Neutrophil (primary cell): ENCODE measurements at regions not wholly inside any gene's neighbourhood (a gene's known extent, or its start where the extent isn't known, plus 50 kb on each side); places are given as distances from the start of the nearest gene placed in this dataset.

Source experiments
- H3K27ac ChIP-seq: fragments of 200-600 bp; sonication (generic); 2 replicates; pipeline ENCODE4 v1.5.1; 2016; ENCODE audit warnings: mild to moderate bottlenecking, moderate library complexity
- H3K27me3 ChIP-seq: fragments of 200-600 bp; sonication (generic); 2 replicates; pipeline ENCODE4 v1.6.0; 2016; ENCODE audit warnings: mild to moderate bottlenecking
- H3K36me3 ChIP-seq: fragments of 200-600 bp; sonication (generic); 2 replicates; pipeline ENCODE4 v1.5.1; 2017
- H3K4me1 ChIP-seq, 2 experiments: fragments of 200-600 bp in 1 of 2; sonication (generic) in 1 of 2; 1 replicate in 1 of 2; 2 replicates in 1 of 2; pipeline versions ENCODE4 v1.5.1 to v1.6.1; 2013 to 2016; ENCODE audit warnings: low read depth in 1 of 2, low read length in 1 of 2, mild to moderate bottlenecking in 1 of 2, moderate library complexity in 1 of 2; ENCODE audit not compliant: control insufficient read depth in 1 of 2, insufficient read depth in 1 of 2
- H3K4me3 ChIP-seq, 2 experiments: fragments of 200-600 bp in 1 of 2; sonication (generic) in 1 of 2; 1 replicate in 1 of 2; 2 replicates in 1 of 2; pipeline ENCODE4 v1.5.1; 2013 to 2016; ENCODE audit warnings: low read depth in 1 of 2, low read length in 1 of 2, mild to moderate bottlenecking in 1 of 2, moderate library complexity in 1 of 2
- H3K9me3 ChIP-seq: fragments of 200-600 bp; sonication (generic); 2 replicates; pipeline ENCODE4 v1.5.1; 2016
- TF ChIP-seq, protein P1 (sequence below): fragments of 200-600 bp; sonication (generic); IDR thresholded peaks from 2 replicates; pipeline ENCODE4 v1.5.1; 2016; ENCODE audit warnings: antibody characterized with exemption

DNA sequence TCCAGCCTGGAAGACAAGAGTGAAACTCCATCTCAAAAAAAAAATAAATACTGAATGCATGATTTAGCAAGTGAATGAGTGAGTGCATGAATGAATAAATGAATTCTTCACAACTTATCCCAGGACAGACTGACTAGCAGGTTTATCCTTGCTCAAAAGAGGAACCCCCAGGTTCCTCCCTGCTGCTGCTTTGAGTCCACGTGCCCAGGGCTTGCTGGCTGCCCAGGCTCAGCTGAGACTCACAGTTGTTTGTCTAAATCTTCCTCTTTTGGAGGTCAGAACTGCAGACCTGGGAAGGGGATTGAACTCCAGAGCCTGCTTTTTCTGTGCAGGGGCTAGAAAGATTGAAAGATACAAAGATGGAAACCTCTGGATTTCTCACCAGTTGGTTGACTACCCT is 117.4 kb upstream of the TMEM45B start:
- Histone ChIP-seq H3K4me3 (no peak overlapping the region), H3K27ac (no peak overlapping the region), H3K36me3 (no peaks in the 10 kb centered on the region), H3K4me1 (peaks cover 3 to 5% of the 10 kb centered on the region in 2 experiments), H3K9me3 (no peaks in the 10 kb centered on the region), H3K27me3 (peaks cover 25% of the 10 kb centered on the region)
- TF ChIP-seq, protein P1, sequence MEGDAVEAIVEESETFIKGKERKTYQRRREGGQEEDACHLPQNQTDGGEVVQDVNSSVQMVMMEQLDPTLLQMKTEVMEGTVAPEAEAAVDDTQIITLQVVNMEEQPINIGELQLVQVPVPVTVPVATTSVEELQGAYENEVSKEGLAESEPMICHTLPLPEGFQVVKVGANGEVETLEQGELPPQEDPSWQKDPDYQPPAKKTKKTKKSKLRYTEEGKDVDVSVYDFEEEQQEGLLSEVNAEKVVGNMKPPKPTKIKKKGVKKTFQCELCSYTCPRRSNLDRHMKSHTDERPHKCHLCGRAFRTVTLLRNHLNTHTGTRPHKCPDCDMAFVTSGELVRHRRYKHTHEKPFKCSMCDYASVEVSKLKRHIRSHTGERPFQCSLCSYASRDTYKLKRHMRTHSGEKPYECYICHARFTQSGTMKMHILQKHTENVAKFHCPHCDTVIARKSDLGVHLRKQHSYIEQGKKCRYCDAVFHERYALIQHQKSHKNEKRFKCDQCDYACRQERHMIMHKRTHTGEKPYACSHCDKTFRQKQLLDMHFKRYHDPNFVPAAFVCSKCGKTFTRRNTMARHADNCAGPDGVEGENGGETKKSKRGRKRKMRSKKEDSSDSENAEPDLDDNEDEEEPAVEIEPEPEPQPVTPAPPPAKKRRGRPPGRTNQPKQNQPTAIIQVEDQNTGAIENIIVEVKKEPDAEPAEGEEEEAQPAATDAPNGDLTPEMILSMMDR: no peak

DNA sequence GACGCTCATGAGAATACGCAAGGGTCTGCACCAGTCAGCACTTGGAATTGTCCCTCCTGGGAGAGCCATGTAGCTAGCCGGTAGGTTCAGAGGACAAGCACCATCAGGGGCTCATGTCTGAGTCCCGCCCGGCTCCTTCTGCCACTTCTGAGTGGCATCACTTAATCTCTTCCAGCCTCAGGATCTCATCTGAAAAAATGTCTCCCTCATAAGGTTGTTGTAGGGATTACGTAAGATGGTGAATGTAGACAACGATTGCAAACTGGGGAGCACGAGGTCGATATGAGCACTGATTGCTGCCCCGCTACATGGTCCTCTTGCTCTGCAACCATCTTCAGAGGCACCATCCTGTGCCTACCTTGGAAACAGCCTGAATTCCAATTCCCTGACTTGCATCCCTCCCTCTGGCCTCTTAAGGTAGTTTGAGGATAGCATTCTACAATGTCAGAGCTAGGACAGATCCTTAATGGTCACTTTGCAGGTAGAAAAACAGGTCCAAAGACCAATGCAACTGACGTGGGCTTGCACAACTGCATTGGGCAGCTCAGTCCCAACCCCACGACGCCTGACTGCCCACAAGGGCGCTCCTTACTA is 115.8 kb upstream of the TMEM45B start:
- Histone ChIP-seq H3K36me3 (no peaks in the 10 kb centered on the region), H3K9me3 (no peaks in the 10 kb centered on the region), H3K27me3 (peaks cover 20% of the 10 kb centered on the region), H3K4me3 (no peak overlapping the region), H3K27ac (no peak overlapping the region), H3K4me1 (peaks cover 3 to 5% of the 10 kb centered on the region in 2 experiments)
- TF ChIP-seq, protein P1: no peak

DNA sequence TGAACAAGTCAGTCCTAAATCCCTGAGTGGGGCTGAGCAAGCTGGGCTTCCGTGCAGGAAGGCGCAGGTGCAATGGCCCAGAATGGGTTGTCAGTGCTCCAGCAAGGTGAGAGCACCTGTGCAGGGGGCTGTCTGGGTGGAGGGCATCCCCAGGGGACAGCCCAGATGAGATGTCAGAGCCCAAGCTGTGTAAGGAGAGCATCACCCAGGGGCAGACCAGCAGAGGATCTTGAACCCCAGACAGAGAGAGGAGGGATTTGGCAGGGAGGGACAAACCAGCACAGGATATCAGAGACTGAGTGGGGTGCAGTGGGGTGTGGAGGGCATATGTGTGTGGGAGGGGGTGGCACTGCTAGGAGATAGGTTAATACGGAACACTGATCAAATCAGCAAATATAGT is 114.9 kb upstream of the TMEM45B start:
- H3K27me3 ChIP-seq: peaks cover 11% of the 10 kb centered on the region
- H3K4me3 ChIP-seq: no peak overlapping the region
- H3K36me3 ChIP-seq: no peaks in the 10 kb centered on the region
- TF ChIP-seq, protein P1: no peak
- no peak overlapping the region for H3K27ac ChIP-seq
- no peaks in the 10 kb centered on the region for H3K9me3 ChIP-seq
- H3K4me1 ChIP-seq: peaks cover 2 to 3% of the 10 kb centered on the region in 2 experiments

DNA sequence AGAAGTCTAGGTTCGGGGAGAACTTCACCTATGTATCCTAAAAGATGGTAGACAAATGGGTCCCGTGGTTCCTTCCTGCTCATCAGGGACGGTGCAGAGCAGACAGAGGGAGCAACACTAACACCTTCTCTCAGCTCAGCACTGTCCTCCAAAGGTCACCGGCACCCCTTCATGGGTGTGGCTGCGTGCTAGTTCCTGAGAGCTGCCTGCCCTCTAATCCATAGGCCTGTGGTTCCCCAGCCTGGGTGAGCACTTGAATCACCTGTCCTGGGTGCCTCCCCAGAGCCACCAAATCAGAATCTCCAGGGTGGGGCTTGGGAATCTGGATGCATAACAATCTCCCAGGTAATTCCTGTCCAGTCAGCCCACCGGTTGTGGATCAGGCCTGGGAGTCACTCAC is 113.9 kb upstream of the TMEM45B start:
- Histone ChIP-seq H3K4me1 (no peaks in the 10 kb centered on the region), H3K36me3 (no peaks in the 10 kb centered on the region), H3K27ac (no peak overlapping the region), H3K9me3 (no peaks in the 10 kb centered on the region), H3K4me3 (no peak overlapping the region), H3K27me3 (peaks cover 9% of the 10 kb centered on the region)
- TF ChIP-seq, protein P1: no peak

DNA sequence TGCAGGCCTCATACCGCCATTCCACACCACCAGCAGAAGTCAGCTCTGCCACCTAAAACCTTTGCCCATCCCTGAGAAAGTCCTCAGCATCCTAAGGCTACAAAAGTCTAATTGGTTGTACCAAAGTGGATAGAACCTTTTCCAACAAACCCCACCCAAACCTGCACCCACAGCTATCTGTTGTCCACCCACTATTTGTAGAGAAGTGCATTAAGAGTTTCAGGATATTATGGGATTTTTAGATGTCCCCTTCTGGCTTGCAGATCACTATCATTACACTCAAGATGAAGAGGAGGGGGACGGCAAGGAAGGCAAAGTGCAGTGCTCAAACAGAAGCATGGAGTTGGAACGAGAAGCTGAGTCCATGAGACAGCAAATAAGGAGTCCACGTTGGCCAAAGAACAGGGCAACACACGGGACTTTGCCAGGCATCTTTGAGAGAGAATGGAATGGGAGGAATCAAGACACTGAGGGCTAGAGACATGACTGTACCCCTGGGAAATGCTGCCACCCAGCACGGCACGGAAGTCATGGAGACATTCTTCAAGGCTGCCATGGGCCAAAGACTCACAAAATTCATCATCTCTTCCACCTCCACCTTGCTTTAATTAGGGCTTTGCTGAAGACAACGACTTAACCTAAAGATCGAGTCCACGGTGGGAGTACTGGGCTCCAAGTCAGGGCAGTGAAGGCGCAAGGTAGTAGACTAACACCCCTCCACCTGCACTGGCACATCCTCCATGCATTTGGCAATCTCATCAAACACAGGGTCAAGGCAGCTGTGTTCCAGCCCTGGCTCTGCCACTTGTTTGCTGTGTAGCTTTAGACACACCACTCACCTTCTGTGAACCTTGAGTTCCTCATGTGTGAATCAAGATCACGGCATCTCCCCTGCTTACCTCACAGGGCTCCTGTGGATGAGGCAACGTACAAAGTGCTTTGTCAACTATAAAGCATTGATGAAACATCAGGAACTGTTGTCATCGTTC is 112.9 kb upstream of the TMEM45B start:
- TF ChIP-seq, protein P1: no peak
- Histone ChIP-seq H3K9me3 (no peaks in the 10 kb centered on the region), H3K4me1 (no peaks in the 10 kb centered on the region), H3K27ac (no peak overlapping the region), H3K36me3 (no peaks in the 10 kb centered on the region), H3K27me3 (peaks cover 9% of the 10 kb centered on the region), H3K4me3 (no peak overlapping the region)
